ENCODE measurements at regions not wholly inside any gene's neighbourhood (a gene's known extent, or its start where the extent isn't known, plus 50 kb on each side); places are given as distances from the start of the nearest gene placed in this dataset.
A peak's percentile ranks its signal among the peaks of the same experiment; 100 is the strongest.

GRCh38 chr4:53777244-53777984 is 186.1 kb upstream of the LNX1 start:
- Mint-ChIP-seq H3K27me3 (ENCODE audit: low read depth, unreplicated experiment) (no peaks in the 10 kb centered on the region), H3K4me1 (ENCODE audit: low read depth, unreplicated experiment) (peaks cover 7% of the 10 kb centered on the region), H3K9me3 (ENCODE audit: unreplicated experiment) (peaks cover 2% of the 10 kb centered on the region), H3K4me3 (ENCODE audit: unreplicated experiment) (no peak overlapping the region), H3K36me3 (ENCODE audit: low read depth, unreplicated experiment) (no peaks in the 10 kb centered on the region), H3K27ac (ENCODE audit: unreplicated experiment) (no peak overlapping the region)
- DNase-seq (ENCODE audit: low read depth) (peak; percentile 82), FAIRE-seq (peak; percentile 97)
- no peaks in the 10 kb centered on the region for H3K9me3 ChIP-seq (ENCODE audit: insufficient read depth, low read depth, low read length)
- no peaks in the 10 kb centered on the region for H3K27me3 ChIP-seq (ENCODE audit: insufficient read depth, low read length)
- no peaks in the 10 kb centered on the region for H3K79me2 ChIP-seq (ENCODE audit: insufficient read depth, low read length)
- no peak overlapping the region for H3K27ac ChIP-seq (ENCODE audit: low read depth, low read length)
- peaks cover 7% of the 10 kb centered on the region for H3K4me1 ChIP-seq (ENCODE audit: insufficient read depth, low read length)
- no peak overlapping the region for H2AFZ ChIP-seq (ENCODE audit: low read depth, low read length)
- TF ChIP-seq CTCF (IDR thresholded peaks at IDR 0.05; ENCODE audit: insufficient read depth, low read depth, low read length) (no peak), EZH2 (IDR thresholded peaks at IDR 0.05; ENCODE audit: insufficient read depth, low read length) (no peak)
- H3K9ac ChIP-seq (ENCODE audit: low read length) = no peak overlapping the region
- H3K4me2 ChIP-seq (ENCODE audit: low read length) = peak overlapping the region; percentile 20
- no peaks in the 10 kb centered on the region for H4K20me1 ChIP-seq (ENCODE audit: insufficient read depth, low read length)
- no peaks in the 10 kb centered on the region for H3K36me3 ChIP-seq (ENCODE audit: insufficient read depth, low read length)
- no peak overlapping the region for H3K4me3 ChIP-seq (ENCODE audit: insufficient read depth, low read depth, low read length)

- no peak overlapping the region for H3K4me3 ChIP-seq (ENCODE audit: insufficient read depth, low read depth, low read length)
- no peaks in the 10 kb centered on the region for H3K36me3 ChIP-seq (ENCODE audit: insufficient read depth, low read length)
- no peak overlapping the region for H3K9ac ChIP-seq (ENCODE audit: low read length)
- Mint-ChIP-seq H3K9me3 (ENCODE audit: unreplicated experiment) (peaks cover 2% of the 10 kb centered on the region), H3K4me1 (ENCODE audit: low read depth, unreplicated experiment) (peaks cover 7% of the 10 kb centered on the region), H3K4me3 (ENCODE audit: unreplicated experiment) (no peak overlapping the region), H3K27me3 (ENCODE audit: low read depth, unreplicated experiment) (peaks cover 3% of the 10 kb centered on the region), H3K36me3 (ENCODE audit: low read depth, unreplicated experiment) (no peaks in the 10 kb centered on the region), H3K27ac (ENCODE audit: unreplicated experiment) (no peak overlapping the region)
- TF ChIP-seq CTCF (IDR thresholded peaks at IDR 0.05; ENCODE audit: insufficient read depth, low read depth, low read length) (no peak), EZH2 (IDR thresholded peaks at IDR 0.05; ENCODE audit: insufficient read depth, low read length) (no peak)
- FAIRE-seq (no peak), DNase-seq (ENCODE audit: low read depth) (no peak)
- H3K4me1 ChIP-seq (ENCODE audit: insufficient read depth, low read length) = peaks cover 7% of the 10 kb centered on the region
- H3K9me3 ChIP-seq (ENCODE audit: insufficient read depth, low read depth, low read length) = no peaks in the 10 kb centered on the region
- no peak overlapping the region for H3K27ac ChIP-seq (ENCODE audit: low read depth, low read length)
- no peak overlapping the region for H3K4me2 ChIP-seq (ENCODE audit: low read length)
- no peaks in the 10 kb centered on the region for H3K27me3 ChIP-seq (ENCODE audit: insufficient read depth, low read length)
- H4K20me1 ChIP-seq (ENCODE audit: insufficient read depth, low read length) = no peaks in the 10 kb centered on the region
- H2AFZ ChIP-seq (ENCODE audit: low read depth, low read length) = no peak overlapping the region
- no peaks in the 10 kb centered on the region for H3K79me2 ChIP-seq (ENCODE audit: insufficient read depth, low read length)
These were observed 184.9 kb upstream of the LNX1 start for GRCh38 chr4:53776141-53776540.

GRCh38 chr4:53775381-53775780 is 184.1 kb upstream of the LNX1 start:
- FAIRE-seq = peak; percentile 83
- peaks cover 2% of the 10 kb centered on the region for H3K9me3 Mint-ChIP-seq (ENCODE audit: unreplicated experiment)
- H4K20me1 ChIP-seq (ENCODE audit: insufficient read depth, low read length) = no peaks in the 10 kb centered on the region
- no peak overlapping the region for H3K27ac Mint-ChIP-seq (ENCODE audit: unreplicated experiment)
- H3K4me3 ChIP-seq (ENCODE audit: insufficient read depth, low read depth, low read length) = no peak overlapping the region
- H3K4me1 Mint-ChIP-seq (ENCODE audit: low read depth, unreplicated experiment) = peaks cover 7% of the 10 kb centered on the region
- H3K4me1 ChIP-seq (ENCODE audit: insufficient read depth, low read length) = peaks cover 3% of the 10 kb centered on the region
- H3K36me3 ChIP-seq (ENCODE audit: insufficient read depth, low read length) = no peaks in the 10 kb centered on the region
- no peak overlapping the region for H3K27ac ChIP-seq (ENCODE audit: low read depth, low read length)
- H3K9me3 ChIP-seq (ENCODE audit: insufficient read depth, low read depth, low read length) = no peaks in the 10 kb centered on the region
- H3K4me2 ChIP-seq (ENCODE audit: low read length) = no peak overlapping the region
- no peak overlapping the region for H3K9ac ChIP-seq (ENCODE audit: low read length)
- no peaks in the 10 kb centered on the region for H3K27me3 ChIP-seq (ENCODE audit: insufficient read depth, low read length)
- H3K4me3 Mint-ChIP-seq (ENCODE audit: unreplicated experiment) = no peak overlapping the region
- no peaks in the 10 kb centered on the region for H3K79me2 ChIP-seq (ENCODE audit: insufficient read depth, low read length)
- H3K27me3 Mint-ChIP-seq (ENCODE audit: low read depth, unreplicated experiment) = peaks cover 3% of the 10 kb centered on the region
- no peak overlapping the region for H2AFZ ChIP-seq (ENCODE audit: low read depth, low read length)
- TF ChIP-seq CTCF (IDR thresholded peaks at IDR 0.05; ENCODE audit: insufficient read depth, low read depth, low read length) = no peak
- TF ChIP-seq EZH2 (IDR thresholded peaks at IDR 0.05; ENCODE audit: insufficient read depth, low read length) = no peak
- no peaks in the 10 kb centered on the region for H3K36me3 Mint-ChIP-seq (ENCODE audit: low read depth, unreplicated experiment)
- DNase-seq (ENCODE audit: low read depth) = peak; percentile 63
